Dermis microvascular lymphatic vessel endothelial cell (primary cell): ENCODE measurements at regions not wholly inside any gene's neighbourhood (a gene's known extent, or its start where the extent isn't known, plus 50 kb on each side); places are given as distances from the start of the nearest gene placed in this dataset.
"Not testable (repeated sequence)": the region's sequence is repeated elsewhere in the genome, so short reads cannot be mapped to it uniquely, and the experiment has no call there.

Experiments
- DNase-seq, 2 donors: peaks; one replicate each; pipeline versions ENCODE4 v3.0.0 to v3.0.0-alpha.2; 2010; ENCODE audit warnings: low read depth in 2 of 2

DNA sequence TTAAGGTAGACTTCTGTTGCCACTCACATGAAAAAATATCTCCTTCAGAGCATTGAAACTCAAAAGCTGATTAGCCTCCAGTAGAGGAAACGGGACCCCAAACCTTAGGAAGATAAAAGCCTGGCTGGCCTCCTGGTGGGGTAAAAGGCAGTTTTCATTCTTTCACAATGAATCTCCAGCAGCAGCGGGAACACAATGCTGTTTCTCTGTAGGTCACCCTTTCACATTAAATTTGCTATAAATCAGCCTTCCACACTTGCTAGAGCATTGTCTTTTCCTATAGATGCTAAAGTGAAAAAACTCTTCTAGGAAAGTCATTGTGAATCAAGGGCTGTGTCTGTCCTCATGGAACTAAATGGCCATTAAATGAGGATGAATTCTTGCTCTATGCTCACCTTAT lies 207.3 kb upstream of the MAGEB2 start:
- DNase-seq, result no peak

DNA sequence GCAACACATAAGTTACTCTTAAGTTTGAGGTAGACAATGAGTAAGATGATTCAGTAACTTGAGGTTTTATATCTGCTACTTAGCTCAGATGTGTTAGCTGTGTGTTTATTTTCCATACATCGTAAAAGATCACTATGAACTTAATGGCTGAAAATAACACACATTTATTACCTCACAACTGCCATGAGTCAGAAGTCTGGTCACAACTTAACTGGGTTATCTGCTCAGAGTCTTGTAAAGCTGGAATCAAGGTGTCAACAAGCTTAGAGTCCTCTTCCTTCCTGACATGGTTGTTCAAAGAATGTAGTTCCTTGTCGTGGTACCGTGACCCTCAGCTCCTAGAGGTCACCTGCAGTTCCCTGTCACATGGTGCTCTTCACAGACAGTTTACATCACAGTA lies 204.9 kb upstream of the MAGEB2 start:
- DNase-seq, result no peak

DNA sequence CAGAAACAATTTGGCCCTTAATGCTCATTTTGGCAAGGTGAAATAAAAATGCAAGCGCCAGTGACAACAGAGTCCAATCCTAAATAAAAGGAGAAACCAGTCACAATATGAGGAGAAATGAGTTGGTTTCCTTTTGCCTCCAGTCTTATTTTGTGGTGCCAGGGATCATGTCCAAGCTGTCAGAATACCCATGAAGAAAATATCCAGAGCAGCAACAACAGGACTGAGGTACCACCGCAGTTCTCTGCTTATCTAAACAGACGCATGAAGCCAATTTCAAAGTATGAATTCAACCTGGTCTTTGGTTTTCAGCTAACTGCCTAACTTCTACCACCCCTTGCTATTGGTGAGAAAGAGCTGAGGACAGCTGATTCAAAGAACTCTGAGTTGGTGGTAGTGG lies 199.9 kb upstream of the MAGEB2 start:
- no peak for DNase-seq

DNA sequence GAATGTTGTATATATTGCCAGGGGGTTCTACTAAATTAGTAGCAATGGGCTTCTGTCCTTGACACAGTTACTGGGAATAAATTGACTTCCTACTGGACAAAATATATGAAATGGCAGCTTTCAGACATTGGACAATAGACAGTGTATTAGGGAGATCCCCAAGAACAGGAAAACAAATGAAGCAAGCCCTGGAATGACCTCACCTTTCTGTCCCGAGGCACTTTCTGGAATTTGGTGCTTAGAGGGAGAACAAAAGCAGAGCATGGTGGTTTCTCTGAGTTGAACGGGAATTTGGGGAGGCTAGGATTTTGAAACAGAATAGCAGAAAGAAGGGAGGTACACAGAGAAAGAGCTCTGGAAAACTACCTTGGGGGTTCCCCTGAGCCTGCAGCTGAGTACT lies 187.7 kb upstream of the MAGEB2 start:
- no peak for DNase-seq

DNA sequence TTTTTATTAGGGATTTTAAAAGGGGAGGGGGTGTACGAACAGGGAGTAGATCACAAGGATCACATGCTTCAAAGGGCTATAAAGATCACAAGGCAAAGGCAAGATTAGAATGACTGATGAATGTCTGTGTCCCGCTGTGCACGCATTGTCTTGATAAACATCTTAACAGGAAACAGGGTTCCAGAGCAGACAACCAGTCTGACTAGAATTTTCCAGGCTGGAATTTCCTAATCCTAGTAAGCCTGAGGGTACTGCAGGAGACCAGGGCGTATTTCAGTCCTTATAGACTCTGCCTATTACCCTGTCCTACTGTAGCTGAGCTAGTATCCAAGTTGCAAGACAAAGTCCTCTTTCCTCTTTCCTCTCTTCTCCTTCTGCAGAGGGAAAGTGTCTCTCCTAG lies 179.0 kb upstream of the MAGEB2 start:
- not testable (repeated sequence) for DNase-seq

DNA sequence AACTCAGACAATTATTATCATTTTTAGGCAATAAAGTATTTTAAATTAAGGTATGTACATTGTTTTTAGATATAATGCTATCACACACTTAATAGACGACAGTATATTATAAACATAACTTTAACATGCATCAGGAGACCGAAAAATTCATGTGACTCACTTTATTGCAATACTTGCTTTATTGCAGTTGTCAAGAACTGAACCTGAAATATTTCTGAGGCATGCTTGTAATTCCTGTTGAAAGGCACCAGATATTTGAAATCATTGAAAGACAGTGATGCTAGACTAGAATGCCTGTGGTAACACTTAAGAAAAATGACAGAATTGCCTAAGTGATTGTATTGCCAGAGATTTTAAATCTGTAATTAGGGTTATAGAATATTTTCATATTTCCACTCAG lies 175.6 kb upstream of the MAGEB2 start:
- DNase-seq, result no peak

DNA sequence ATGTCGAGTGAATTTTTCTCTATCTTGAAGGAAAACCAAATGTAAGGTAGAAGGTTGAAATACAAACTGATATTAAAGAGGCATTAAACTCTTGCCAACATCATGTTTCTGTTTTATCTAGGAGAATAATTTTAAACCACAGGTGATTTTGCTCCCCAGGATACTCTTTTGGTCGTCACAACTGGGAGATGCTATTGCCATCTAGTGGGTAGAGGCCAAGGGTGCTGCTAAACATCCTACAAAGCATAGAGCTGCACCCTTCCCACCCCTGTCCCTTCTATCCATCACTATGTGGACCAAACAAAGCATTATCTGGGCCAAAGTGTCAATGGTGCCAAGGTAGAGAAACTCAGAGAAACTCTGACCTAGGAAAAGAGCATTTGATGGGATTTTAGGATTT lies 154.6 kb upstream of the MAGEB2 start:
- DNase-seq, result peak in 1 of 2 donors; percentile 0

DNA sequence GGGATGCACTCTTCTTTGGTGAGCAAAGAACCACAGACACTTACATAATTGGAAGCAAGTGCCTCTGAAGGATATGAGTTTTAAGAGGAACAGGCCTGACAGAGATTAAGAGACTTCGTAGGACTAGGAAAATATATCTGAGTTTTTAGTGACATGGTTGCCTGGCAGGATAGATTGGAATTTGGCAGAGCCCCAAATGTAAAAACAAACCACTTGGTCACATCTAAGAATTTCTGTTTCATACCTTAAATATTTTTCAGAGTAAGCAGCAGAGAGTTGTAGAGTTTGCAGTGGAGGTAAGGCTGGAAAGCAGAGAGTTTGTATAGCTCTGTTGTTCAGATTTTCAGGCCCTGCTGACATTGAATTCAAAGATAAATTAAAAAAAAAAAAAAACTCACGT lies 150.1 kb upstream of the MAGEB2 start:
- no peak for DNase-seq

DNA sequence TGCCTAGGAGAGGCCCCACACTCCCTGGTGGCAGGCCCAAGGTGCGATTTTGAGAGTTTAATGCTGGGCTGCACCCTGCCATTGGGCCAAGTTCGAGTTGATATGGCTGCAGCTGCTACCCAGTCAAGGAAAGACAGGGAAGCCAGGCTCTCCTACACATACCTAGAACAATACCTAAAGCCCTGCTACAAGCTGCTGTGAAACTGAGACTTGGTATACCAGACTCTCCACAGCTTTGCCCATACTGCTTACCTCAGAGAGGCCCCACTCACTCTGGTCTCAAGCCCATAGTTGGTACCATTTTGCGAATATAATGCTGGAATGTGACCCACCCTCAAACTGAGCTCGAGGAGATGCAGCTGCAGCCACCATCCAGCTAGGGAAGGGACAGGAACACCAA lies 147.7 kb upstream of the MAGEB2 start:
- DNase-seq, result no peak

DNA sequence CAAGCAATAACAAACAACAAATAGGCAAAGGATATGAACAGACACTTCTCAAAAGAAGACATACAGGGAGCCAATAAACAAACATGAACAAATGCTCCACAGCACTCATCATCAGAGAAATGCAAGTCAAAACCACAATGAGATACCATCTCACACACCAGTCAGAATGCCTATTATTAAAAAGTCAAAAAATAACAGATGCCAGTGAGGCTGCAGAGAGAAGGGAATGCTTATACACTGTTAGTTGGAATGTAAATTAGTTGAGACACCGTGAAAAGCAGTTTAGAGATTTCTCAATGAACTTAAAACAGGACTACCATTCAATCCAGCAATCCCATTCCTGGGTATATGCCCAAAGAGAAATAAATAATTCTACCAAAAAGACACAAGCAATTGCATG lies 129.8 kb upstream of the MAGEB2 start:
- DNase-seq, result no peak

DNA sequence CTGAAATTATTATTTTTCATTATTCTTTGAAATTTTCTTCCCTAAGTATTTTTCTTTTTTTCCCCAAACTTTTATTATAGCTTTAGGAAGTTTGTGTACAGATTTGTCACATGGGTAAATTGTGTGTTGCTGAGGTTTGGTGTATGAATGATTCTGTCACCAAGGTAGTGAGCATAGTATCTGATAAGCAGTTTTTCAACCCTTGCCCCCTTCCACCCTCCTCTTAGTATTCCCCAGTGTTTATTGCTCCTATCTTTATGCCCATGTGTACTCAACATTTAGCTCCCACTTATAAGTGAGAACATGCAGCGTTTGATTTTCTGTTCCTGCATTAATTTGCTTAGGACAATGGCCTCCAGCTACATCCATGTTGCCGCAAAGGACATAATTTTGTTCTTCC lies 103.9 kb upstream of the MAGEB2 start:
- DNase-seq, result no peak

DNA sequence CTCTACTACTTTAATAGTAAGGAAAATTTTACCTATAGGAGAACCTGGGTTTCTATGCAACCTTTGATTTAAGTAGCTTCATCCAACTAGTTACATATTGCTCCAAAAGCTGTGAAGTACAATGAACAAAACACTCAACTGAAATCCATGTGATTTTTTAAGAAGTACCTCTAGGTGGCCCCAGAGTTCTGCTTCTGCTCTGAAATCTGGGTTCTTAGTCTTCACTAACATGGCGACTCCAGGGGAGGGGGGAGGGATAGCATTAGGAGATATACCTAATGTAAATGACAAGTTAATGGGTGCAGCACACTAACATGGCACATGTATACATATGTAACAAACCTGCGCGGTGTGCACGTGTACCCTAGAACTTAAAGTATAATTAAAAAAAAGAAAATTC lies 73.4 kb upstream of the MAGEB2 start:
- peak; percentile 6 to 29 for DNase-seq

DNA sequence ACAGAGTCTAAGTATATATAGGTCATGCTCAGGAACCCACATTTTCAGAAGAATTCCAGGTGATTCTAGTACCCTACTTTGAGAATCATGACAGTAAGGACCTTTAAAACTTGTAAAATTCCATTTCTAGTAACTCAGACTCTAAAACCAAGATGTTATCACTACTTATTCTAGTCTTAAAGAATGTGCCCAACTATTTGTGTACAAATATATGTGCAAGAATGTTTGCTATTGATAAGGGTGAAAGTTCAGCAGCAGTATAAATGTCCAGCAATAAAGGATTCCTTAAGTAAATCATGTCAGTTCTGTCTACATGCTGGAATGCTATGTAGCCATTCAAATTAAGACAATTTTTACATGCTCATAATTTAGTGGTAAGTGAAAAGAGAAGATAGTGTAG lies 71.1 kb upstream of the MAGEB2 start:
- DNase-seq, result no peak

DNA sequence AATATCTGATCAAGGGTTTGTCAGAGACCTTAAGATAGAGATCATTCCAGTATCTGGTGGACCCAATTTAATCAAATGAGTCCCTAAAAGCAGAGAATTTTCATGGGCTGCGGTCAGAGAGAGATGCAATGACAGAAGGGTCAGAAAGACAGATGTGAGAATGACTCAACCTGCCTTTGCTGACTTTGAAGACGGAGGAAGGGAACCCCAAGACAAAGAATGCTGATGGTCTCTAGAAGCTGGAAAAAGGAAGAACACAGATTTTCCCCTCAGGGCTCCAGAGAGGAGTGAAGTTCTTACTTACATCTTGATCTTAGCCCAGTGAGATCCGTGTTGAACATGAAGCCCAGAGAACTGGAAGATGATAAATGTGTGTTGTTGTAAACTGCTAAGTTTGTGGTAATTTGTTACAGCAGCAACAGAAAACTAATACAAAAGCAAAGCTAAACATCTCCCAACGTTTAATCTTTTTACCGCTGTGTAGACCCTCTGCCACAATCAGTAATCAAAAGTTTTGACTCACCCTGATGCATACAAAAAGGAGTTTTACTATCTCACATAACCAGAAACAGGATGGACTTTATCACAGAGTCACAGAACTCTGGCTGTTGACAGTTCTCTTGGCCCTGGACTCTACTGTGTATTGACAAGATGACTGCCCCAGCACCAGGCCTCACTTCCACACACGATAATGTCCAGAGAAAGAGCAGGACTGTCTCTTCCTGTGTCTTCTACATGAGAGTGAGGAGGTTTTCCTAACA lies 70.2 kb upstream of the MAGEB2 start:
- DNase-seq, result no peak

DNA sequence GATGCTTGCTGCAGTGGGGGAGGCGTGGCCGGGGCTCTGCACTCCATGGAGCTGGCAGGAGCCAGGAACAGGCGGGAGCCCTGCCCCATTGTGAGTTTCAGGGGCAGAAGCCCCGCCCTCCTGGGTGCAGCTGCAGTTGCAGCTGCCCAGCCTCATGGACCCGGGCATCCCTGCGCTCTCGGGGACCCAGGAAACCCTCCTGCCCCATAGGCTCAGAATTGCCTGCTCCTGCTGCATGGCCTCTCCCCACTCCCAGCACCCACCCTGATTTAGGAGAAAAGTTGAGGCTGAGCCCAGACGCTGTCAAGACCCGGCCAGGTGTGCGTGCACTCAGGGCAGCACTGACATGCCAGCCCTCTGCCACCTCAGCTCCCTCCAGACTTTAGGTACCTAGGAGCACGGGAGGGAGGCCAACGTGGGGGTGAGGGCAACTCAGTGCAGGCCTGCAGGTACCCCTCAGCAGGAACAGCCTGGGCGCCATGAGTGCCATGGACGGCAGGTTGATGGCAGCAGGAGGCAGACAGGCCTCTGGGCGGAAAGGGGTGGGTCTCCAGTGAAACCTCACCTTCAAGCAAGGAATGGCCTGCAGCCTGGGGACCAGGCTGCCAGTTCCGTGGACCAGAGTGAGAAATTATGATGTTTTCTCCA lies 67.2 kb upstream of the MAGEB2 start:
- DNase-seq, result no peak

DNA sequence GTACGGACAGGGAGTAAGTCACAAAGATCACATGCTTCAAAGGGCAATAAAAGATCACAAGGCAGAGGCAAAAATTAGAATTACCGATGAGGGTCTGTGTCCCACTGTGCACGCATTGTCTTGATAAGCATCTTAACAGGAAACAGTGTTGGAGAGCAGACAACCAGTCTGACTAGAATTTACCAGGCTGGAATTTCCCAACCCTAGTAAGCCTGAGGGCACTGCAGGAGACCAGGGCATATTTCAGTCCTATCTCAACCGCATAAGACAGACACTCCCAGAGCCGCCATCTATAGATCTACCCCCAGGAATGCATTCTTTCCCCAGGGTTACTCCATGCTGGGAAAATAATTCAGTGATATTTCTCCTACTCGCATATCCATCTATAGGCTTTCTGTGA lies 66.2 kb upstream of the MAGEB2 start:
- not testable (repeated sequence) for DNase-seq

DNA sequence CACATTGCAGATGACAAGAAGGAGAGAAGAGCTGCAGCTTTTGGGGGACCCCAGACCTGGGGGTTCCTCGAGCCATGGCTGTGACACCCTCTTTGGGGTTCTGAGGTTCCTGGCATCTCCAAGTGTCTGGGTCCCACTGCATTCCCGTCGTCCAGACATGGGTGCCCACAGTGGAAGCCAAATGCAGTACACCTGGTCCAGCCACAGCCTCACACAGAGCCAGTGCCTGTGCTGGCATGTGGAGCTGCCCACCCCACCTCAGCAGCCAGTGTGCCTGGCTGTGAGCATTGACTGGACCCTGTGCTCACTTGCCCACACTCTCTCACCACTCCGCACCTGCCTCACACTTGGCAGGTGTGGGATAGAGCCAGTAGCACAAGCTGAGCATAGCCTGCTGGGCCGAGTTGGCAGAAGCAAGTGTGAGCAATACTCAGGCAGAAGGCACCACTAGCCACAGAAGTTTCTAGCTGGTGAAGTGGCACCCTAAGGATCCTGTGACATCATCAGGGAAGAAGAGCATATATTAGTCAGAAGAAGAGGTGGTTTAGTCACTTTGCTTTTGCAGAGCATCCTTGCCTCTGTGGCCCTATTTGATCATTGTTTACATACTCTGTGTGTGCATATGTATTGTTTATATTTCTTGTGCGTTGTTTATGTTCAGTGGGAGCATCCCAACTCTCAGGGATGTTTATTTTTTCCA lies 65.0 kb upstream of the MAGEB2 start:
- DNase-seq, result no peak

DNA sequence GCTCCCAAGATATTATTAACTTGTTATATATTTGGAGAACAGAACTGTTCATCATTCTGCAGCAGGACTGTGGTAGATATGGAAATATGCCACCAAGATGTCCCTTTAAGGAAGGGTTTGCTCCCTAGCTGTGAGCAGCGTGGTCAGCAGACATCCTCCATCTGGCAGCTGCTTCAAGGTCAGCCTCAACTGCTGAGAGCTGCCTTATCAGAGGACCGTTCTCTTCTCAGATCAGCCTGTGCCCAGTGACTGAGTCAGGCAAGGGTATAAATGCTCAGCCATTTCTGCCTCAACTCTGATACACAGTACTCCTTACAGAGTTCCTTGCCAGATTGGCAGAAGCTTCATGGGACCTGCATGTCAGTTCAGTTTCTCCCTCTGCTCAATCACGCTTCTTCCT lies 63.4 kb upstream of the MAGEB2 start:
- DNase-seq, result no peak

DNA sequence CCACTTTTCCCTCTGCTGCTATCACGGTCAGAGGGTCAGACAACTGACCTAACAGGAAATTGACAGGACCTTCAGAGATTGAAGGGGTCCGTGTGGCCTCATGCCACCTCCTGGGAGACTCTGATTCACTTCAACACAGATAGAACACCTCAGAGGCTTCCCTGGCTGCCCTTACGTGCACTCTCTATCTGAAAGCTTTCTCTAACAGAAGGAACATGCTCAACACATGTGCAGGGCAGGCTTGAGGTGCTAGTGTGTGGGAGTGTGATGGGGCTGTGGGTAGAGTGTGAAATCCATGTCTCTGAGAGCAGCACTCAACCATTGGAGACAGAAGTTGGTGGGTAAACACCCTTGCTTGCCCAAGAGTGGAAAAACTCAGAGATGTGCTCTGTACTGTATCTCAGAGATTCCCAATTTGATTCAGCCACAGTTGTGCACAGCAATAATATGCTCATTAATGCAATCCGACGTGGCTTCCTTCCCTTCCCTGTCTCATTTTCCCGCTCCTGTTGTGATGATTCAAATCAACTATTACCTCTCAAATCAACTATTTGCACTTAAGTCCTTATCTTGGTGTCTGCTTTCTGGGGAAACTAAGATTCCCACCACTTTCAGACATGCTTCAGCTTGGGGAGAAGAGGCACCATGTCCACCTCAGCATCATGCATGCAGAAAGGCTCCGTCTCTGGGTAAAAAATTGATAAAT lies 62.0 kb upstream of the MAGEB2 start:
- no peak for DNase-seq

DNA sequence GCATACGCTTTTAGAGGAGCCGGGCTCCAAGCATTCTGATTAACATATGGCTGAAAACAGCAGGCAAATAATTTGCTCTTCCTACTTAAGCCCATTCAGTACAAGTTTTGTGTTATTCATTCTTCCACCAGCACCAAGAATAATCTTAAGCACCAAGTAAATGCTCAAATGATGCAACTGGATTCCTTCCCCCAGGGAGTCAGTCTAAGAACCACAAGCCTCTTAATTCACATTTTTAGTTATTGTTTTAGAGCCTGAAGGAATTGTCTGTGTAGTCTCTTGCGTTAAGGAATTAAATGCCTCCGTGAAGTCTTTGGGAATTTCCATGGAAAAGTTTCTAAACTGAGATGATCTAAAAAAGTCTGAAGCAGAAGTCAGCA lies 61.5 kb upstream of the MAGEB2 start:
- no peak for DNase-seq

DNA sequence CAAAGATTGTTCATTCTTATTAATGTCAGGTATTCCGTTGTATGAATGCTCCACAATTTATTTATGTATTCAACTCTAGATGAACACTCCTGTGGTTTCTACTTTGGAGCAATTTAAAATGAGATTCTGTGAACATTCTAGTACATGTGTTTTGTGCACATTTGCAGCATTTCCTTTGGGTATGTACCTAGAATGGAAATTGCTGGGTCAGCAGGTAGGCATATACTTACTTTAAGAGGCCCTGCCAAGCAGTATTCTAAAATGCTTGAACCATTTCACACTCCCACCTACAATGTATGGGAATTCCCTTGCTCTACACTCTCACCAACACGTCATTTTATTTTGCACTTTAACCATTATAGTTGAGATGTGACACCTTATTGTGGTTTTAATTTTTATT lies 59.4 kb upstream of the MAGEB2 start:
- no peak for DNase-seq

DNA sequence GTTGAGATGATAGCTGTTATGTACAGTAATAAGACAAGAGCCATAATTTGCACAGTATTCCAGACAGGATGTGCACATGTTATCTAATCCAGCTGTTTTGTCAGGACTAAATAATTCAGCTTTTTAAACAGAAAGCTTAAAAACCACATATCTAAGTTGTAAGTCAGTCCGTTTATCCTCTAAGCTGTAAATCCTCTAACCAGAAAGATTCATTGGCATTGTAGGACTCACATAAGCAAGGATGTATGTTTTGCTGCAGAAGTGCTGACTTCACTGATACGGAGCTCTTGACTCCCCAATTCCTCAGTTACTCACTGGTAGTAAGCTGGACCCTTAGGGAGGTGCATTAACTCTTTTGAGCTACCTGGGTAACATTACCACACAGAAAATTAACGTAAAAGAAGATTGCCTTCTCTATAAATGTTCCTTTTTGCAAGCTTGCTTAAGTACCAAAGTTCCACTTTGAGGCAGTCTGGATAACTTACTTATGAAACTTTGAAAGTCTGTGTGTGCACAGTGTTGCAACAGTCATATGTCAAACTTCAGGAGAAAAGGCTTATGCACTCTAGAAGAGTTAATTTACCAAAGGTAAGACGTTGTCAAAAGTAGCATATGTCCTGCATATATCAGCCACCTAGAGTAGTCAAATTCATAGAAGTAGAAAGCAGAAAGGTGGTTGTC lies 58.3 kb upstream of the MAGEB2 start:
- no peak for DNase-seq
